GM12878 (cell line): ENCODE measurements at regions not wholly inside any gene's neighbourhood (a gene's known extent, or its start where the extent isn't known, plus 50 kb on each side); places are given as distances from the start of the nearest gene placed in this dataset.

Experiments
- E2F8 ChIP-seq: fragments of 450-650 bp; IDR thresholded peaks from 2 replicates; pipeline ENCODE4 v1.6.1; 2018; ENCODE audit warnings: mild to moderate bottlenecking, low read depth, moderate library complexity; ENCODE audit not compliant: partially characterized antibody
- HDAC2 ChIP-seq: fragments of 200-600 bp; sonication (generic); IDR thresholded peaks from 2 replicates; pipeline ENCODE4 v1.6.1; 2017
- ZBTB4 ChIP-seq: fragments of 450-650 bp; formaldehyde crosslinking; IDR thresholded peaks from 2 replicates; pipeline ENCODE4 v1.4.0; 2022; ENCODE audit warnings: mild to moderate bottlenecking, moderate library complexity
- ZBTB40 ChIP-seq: fragments of 450-650 bp; IDR thresholded peaks from 2 replicates; pipeline ENCODE4 v1.6.1; 2016; ENCODE audit warnings: mild to moderate bottlenecking, moderate library complexity, borderline replicate concordance

- TF ChIP-seq ZBTB4 (no peak), E2F8 (no peak), ZBTB40 (no peak), HDAC2 (no peak)
Measured at GRCh38 chr14:101150039-101150610, 246.6 kb upstream of the RTL1 start (continued).
